DND-41 (cell line): ENCODE measurements at regions not wholly inside any gene's neighbourhood (a gene's known extent, or its start where the extent isn't known, plus 50 kb on each side); places are given as distances from the start of the nearest gene placed in this dataset.

ENCODE experiments used
- ATAC-seq: fragments of 200-7000 bp; cut with Tn5 transposase; 3 replicates; pipeline ENCODE4 v1.9.1; 2021; ENCODE audit warnings: low read depth; ENCODE audit not compliant: insufficient read depth
- DNase-seq: peaks from one replicate; pipeline ENCODE4 v3.0.0-alpha.2; 2020
- H2AFZ ChIP-seq: 2 replicates; pipeline ENCODE4 v1.6.0; 2012; ENCODE audit warnings: low read depth, low read length
- H3K27ac ChIP-seq: 2 replicates; pipeline ENCODE4 v1.5.1; 2012; ENCODE audit warnings: low read length, inconsistent platforms
- H3K27me3 ChIP-seq: fragments of 200-600 bp; sonication (generic); 2 replicates; pipeline ENCODE4 v1.6.0; 2012; ENCODE audit warnings: low read length, mild to moderate bottlenecking, inconsistent platforms; ENCODE audit not compliant: insufficient read depth, poor library complexity
- H3K36me3 ChIP-seq: 2 replicates; pipeline ENCODE4 v1.5.1; 2012; ENCODE audit warnings: low read length, inconsistent platforms; ENCODE audit not compliant: insufficient read depth
- H3K4me1 ChIP-seq: 2 replicates; pipeline ENCODE4 v1.5.1; 2012; ENCODE audit warnings: mild to moderate bottlenecking, low read length; ENCODE audit not compliant: insufficient read depth
- H3K4me2 ChIP-seq: 2 replicates; pipeline ENCODE4 v1.6.0; 2012; ENCODE audit warnings: mild to moderate bottlenecking, moderate library complexity, low read length, inconsistent platforms; ENCODE audit not compliant: insufficient read depth
- H3K4me3 ChIP-seq, 2 experiments: fragments of 200-600 bp in 1 of 2; shearing (Covaris generic) in 1 of 2; 2 replicates each; pipeline ENCODE4 v1.5.1; 2012 to 2016; ENCODE audit warnings: inconsistent platforms in 2 of 2, low read length in 2 of 2, mild to moderate bottlenecking in 2 of 2, low read depth in 1 of 2, moderate library complexity in 1 of 2
- H3K79me2 ChIP-seq: 2 replicates; pipeline ENCODE4 v1.6.0; 2012; ENCODE audit warnings: low read length, inconsistent platforms; ENCODE audit not compliant: insufficient read depth
- H3K9ac ChIP-seq: 2 replicates; pipeline ENCODE4 v1.6.0; 2012; ENCODE audit warnings: low read depth, mild to moderate bottlenecking, inconsistent platforms, low read length, moderate library complexity
- H3K9me3 ChIP-seq: 2 replicates; pipeline ENCODE4 v1.5.1; 2012; ENCODE audit warnings: low read length, moderate library complexity, mild to moderate bottlenecking, inconsistent platforms; ENCODE audit not compliant: insufficient read depth, severe bottlenecking
- H4K20me1 ChIP-seq: 2 replicates; pipeline ENCODE4 v1.6.0; 2012; ENCODE audit warnings: low read length; ENCODE audit not compliant: insufficient read depth
- CTCF ChIP-seq: IDR thresholded peaks from 2 replicates; pipeline ENCODE4 v1.5.1; 2012; ENCODE audit warnings: borderline replicate concordance, low read length, moderate library complexity, mild to moderate bottlenecking; ENCODE audit not compliant: poor library complexity, severe bottlenecking; ENCODE audit errors: extremely low read depth
- EZH2 ChIP-seq: IDR thresholded peaks from 3 replicates; pipeline ENCODE4 v1.6.1; 2012; ENCODE audit warnings: borderline replicate concordance, low read depth, mild to moderate bottlenecking, moderate library complexity, low read length, inconsistent platforms; ENCODE audit not compliant: severe bottlenecking

GRCh38 chr11:87909178-87909577 is 266.1 kb downstream of the RAB38 start:
- H3K36me3 ChIP-seq, result no peaks in the 10 kb centered on the region
- no peak for ATAC-seq
- H3K79me2 ChIP-seq, result no peaks in the 10 kb centered on the region
- no peaks in the 10 kb centered on the region for H4K20me1 ChIP-seq
- H3K4me2 ChIP-seq, result no peak overlapping the region
- no peak overlapping the region for H3K9ac ChIP-seq
- no peaks in the 10 kb centered on the region for H3K4me1 ChIP-seq
- no peaks in the 10 kb centered on the region for H3K9me3 ChIP-seq
- H3K27ac ChIP-seq, result no peak overlapping the region
- H3K4me3 ChIP-seq, result no peak overlapping the region
- H3K27me3 ChIP-seq, result no peaks in the 10 kb centered on the region
- TF ChIP-seq EZH2 (no peak), CTCF (no peak)
- H2AFZ ChIP-seq, result no peak overlapping the region
- no peak for DNase-seq

- no peaks in the 10 kb centered on the region for H4K20me1 ChIP-seq
- no peaks in the 10 kb centered on the region for H3K79me2 ChIP-seq
- no peaks in the 10 kb centered on the region for H3K36me3 ChIP-seq
- DNase-seq, result no peak
- no peak overlapping the region for H3K27ac ChIP-seq
- no peak for TF ChIP-seq EZH2
- no peak for TF ChIP-seq CTCF
- no peaks in the 10 kb centered on the region for H3K9me3 ChIP-seq
- ATAC-seq, result no peak
- H3K4me1 ChIP-seq, result no peaks in the 10 kb centered on the region
- no peaks in the 10 kb centered on the region for H3K27me3 ChIP-seq
- no peak overlapping the region for H3K4me3 ChIP-seq
- no peak overlapping the region for H3K4me2 ChIP-seq
- no peak overlapping the region for H2AFZ ChIP-seq
- H3K9ac ChIP-seq, result no peak overlapping the region
Observed at GRCh38 chr11:87908086-87908485, 267.2 kb downstream of the RAB38 start.

- Histone ChIP-seq H3K4me1 (no peaks in the 10 kb centered on the region), H3K27me3 (peaks cover 3% of the 10 kb centered on the region), H3K36me3 (no peaks in the 10 kb centered on the region), H3K4me2 (no peak overlapping the region), H4K20me1 (no peaks in the 10 kb centered on the region), H3K9me3 (no peaks in the 10 kb centered on the region), H3K79me2 (no peaks in the 10 kb centered on the region), H3K9ac (no peak overlapping the region), H3K4me3 (no peak overlapping the region), H2AFZ (no peak overlapping the region), H3K27ac (no peak overlapping the region)
- ATAC-seq (no peak), DNase-seq (no peak)
- TF ChIP-seq EZH2 (no peak), CTCF (no peak)
Observed at GRCh38 chr11:87903345-87903744, 271.9 kb downstream of the RAB38 start.

- Histone ChIP-seq H3K4me1 (no peaks in the 10 kb centered on the region), H2AFZ (no peak overlapping the region), H3K4me2 (no peak overlapping the region), H4K20me1 (no peaks in the 10 kb centered on the region), H3K4me3 (no peak overlapping the region), H3K36me3 (no peaks in the 10 kb centered on the region), H3K9ac (no peak overlapping the region), H3K27ac (no peak overlapping the region), H3K9me3 (no peaks in the 10 kb centered on the region), H3K27me3 (peaks cover 9% of the 10 kb centered on the region), H3K79me2 (no peaks in the 10 kb centered on the region)
- ATAC-seq (no peak), DNase-seq (no peak)
- TF ChIP-seq CTCF, result no peak
- TF ChIP-seq EZH2, result no peak
Observed at GRCh38 chr11:87901341-87901740, 273.9 kb downstream of the RAB38 start.
